ENCODE measurements at regions not wholly inside any gene's neighbourhood (a gene's known extent, or its start where the extent isn't known, plus 50 kb on each side); places are given as distances from the start of the nearest gene placed in this dataset.

DNA sequence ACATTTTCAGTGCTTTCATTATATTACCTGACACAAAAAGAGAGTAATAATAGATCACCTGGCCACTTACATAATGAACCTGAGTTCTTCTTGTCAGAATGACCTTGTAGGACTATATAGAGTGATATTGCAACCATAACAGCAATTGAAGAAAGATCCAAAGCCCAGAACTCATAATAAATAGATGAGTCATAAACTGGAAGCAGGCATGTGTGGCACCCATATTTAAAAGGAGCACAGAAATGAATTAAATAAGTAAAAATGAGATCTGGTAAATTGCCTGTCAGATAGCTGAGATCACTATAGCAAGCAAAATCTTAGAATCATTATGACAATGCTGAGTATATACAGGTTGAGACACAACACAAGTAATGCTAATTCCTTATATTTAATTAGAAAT, 331.8 kb downstream of the AASDHPPT start:
- in situ Hi-C loops (cut with HindIII; ENCODE audit: low pct_unique_long_range_greater_than_20kb, low sequenced_read_pairs): no loop called here
- ATAC-seq (no peak), DNase-seq (ENCODE audit: low read depth, low spot score) (no peak)
- no peak overlapping the region for H3K4me3 ChIP-seq (ENCODE audit: low read depth in 2 of 2, low read length in 2 of 2)
- ChIA-PET POLR2A (no interaction called here), CTCF (interaction anchor here (0.6 kb wide), 1 partner anchor 449 kb away, joined by 3 read pairs; no protein-coding TSS in a partner anchor)
- H3K27ac ChIP-seq (ENCODE audit: low read length): no peak overlapping the region
- H3K27me3 ChIP-seq (ENCODE audit: control insufficient read depth, insufficient read depth, low read length): no peaks in the 10 kb centered on the region
- H3K9me3 ChIP-seq (ENCODE audit: control insufficient read depth, insufficient read depth, low read depth, low read length): peaks cover 3% of the 10 kb centered on the region
- BruUV-seq (replicated peaks): no TSS peak
- no peaks in the 10 kb centered on the region for H3K4me1 ChIP-seq (ENCODE audit: control insufficient read depth, insufficient read depth, low read length)
- H3K36me3 ChIP-seq (ENCODE audit: control insufficient read depth, insufficient read depth, low read length): no peaks in the 10 kb centered on the region
- no peak for TF ChIP-seq TCF7L2 (IDR thresholded peaks at IDR 0.05; ENCODE audit: low read depth, low read length)
- TF ChIP-seq, protein P1, sequence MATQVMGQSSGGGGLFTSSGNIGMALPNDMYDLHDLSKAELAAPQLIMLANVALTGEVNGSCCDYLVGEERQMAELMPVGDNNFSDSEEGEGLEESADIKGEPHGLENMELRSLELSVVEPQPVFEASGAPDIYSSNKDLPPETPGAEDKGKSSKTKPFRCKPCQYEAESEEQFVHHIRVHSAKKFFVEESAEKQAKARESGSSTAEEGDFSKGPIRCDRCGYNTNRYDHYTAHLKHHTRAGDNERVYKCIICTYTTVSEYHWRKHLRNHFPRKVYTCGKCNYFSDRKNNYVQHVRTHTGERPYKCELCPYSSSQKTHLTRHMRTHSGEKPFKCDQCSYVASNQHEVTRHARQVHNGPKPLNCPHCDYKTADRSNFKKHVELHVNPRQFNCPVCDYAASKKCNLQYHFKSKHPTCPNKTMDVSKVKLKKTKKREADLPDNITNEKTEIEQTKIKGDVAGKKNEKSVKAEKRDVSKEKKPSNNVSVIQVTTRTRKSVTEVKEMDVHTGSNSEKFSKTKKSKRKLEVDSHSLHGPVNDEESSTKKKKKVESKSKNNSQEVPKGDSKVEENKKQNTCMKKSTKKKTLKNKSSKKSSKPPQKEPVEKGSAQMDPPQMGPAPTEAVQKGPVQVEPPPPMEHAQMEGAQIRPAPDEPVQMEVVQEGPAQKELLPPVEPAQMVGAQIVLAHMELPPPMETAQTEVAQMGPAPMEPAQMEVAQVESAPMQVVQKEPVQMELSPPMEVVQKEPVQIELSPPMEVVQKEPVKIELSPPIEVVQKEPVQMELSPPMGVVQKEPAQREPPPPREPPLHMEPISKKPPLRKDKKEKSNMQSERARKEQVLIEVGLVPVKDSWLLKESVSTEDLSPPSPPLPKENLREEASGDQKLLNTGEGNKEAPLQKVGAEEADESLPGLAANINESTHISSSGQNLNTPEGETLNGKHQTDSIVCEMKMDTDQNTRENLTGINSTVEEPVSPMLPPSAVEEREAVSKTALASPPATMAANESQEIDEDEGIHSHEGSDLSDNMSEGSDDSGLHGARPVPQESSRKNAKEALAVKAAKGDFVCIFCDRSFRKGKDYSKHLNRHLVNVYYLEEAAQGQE (IDR thresholded peaks at IDR 0.05; ENCODE audit: insufficient read depth in 1 of 2, low read depth in 2 of 2, low read length in 1 of 2): no peak
- TF ChIP-seq, protein P2, sequence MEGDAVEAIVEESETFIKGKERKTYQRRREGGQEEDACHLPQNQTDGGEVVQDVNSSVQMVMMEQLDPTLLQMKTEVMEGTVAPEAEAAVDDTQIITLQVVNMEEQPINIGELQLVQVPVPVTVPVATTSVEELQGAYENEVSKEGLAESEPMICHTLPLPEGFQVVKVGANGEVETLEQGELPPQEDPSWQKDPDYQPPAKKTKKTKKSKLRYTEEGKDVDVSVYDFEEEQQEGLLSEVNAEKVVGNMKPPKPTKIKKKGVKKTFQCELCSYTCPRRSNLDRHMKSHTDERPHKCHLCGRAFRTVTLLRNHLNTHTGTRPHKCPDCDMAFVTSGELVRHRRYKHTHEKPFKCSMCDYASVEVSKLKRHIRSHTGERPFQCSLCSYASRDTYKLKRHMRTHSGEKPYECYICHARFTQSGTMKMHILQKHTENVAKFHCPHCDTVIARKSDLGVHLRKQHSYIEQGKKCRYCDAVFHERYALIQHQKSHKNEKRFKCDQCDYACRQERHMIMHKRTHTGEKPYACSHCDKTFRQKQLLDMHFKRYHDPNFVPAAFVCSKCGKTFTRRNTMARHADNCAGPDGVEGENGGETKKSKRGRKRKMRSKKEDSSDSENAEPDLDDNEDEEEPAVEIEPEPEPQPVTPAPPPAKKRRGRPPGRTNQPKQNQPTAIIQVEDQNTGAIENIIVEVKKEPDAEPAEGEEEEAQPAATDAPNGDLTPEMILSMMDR (IDR thresholded peaks at IDR 0.05): no peak
- TF ChIP-seq SIN3A (IDR thresholded peaks at IDR 0.05; ENCODE audit: borderline replicate concordance, insufficient read depth, low read depth, low read length): no peak
- TF ChIP-seq POLR2AphosphoS5 (IDR thresholded peaks at IDR 0.05; ENCODE audit: low read depth, low read length): no peak
- intact Hi-C loops (cut with micrococcal nuclease; ENCODE audit: unreplicated experiment): no loop called here

DNA sequence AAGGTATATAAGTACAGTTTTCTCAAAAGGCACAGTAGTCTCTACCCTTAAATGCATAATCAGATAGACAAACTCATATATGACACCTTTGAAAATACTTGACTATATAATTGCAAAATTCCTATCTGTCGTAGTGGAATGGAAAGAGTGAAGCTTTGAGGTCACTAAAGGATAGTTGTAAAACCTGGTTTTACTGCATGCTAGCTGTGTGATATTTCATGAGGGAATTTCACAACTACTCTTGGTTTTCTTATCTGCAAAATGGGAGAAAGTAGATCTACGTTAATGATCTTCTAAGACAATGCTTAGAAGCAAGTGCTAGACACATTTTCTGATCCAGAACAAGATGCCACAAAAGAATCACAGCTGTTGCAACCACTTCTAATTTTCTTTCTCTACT, 332.2 kb downstream of the AASDHPPT start:
- no peaks in the 10 kb centered on the region for H3K4me1 ChIP-seq (ENCODE audit: control insufficient read depth, insufficient read depth, low read length)
- H3K4me3 ChIP-seq (ENCODE audit: low read depth in 2 of 2, low read length in 2 of 2): no peak overlapping the region
- no TSS peak for BruUV-seq (replicated peaks)
- intact Hi-C loops (cut with micrococcal nuclease; ENCODE audit: unreplicated experiment): loop anchor here (10.0 kb wide), 1 partner anchor 65 kb away; no protein-coding TSS in a partner anchor
- no peaks in the 10 kb centered on the region for H3K27me3 ChIP-seq (ENCODE audit: control insufficient read depth, insufficient read depth, low read length)
- no peak for ATAC-seq
- ChIA-PET CTCF (interaction anchor here (0.6 kb wide), 1 partner anchor 448 kb away, joined by 3 read pairs; no protein-coding TSS in a partner anchor), POLR2A (no interaction called here)
- TF ChIP-seq SIN3A (IDR thresholded peaks at IDR 0.05; ENCODE audit: borderline replicate concordance, insufficient read depth, low read depth, low read length): no peak
- TF ChIP-seq, protein P2 (IDR thresholded peaks at IDR 0.05): no peak
- no peak for TF ChIP-seq POLR2AphosphoS5 (IDR thresholded peaks at IDR 0.05; ENCODE audit: low read depth, low read length)
- no peak for TF ChIP-seq TCF7L2 (IDR thresholded peaks at IDR 0.05; ENCODE audit: low read depth, low read length)
- TF ChIP-seq, protein P1 (IDR thresholded peaks at IDR 0.05; ENCODE audit: insufficient read depth in 1 of 2, low read depth in 2 of 2, low read length in 1 of 2): no peak
- H3K36me3 ChIP-seq (ENCODE audit: control insufficient read depth, insufficient read depth, low read length): no peaks in the 10 kb centered on the region
- no peak for DNase-seq (ENCODE audit: low read depth, low spot score)
- H3K9me3 ChIP-seq (ENCODE audit: control insufficient read depth, insufficient read depth, low read depth, low read length): peaks cover 3% of the 10 kb centered on the region
- in situ Hi-C loops (cut with HindIII; ENCODE audit: low pct_unique_long_range_greater_than_20kb, low sequenced_read_pairs): no loop called here
- no peak overlapping the region for H3K27ac ChIP-seq (ENCODE audit: low read length)
